Activated CD4-positive, alpha-beta T cell treated with anti-CD3 and anti-CD28 coated beads, Interleukin-2, Interleukin-6, amounts not matched to agents 100 ng/mL and 50 ng/mL, durations not matched to agents 16 hours and 8 hours (primary cell): ENCODE measurements at regions not wholly inside any gene's neighbourhood (a gene's known extent, or its start where the extent isn't known, plus 50 kb on each side); places are given as distances from the start of the nearest gene placed in this dataset.
A peak's percentile ranks its signal among the peaks of the same experiment; 100 is the strongest.
"Not testable (repeated sequence)": the region's sequence is repeated elsewhere in the genome, so short reads cannot be mapped to it uniquely, and the experiment has no call there.

Experiments
- DNase-seq: peaks from one replicate; pipeline ENCODE4 v3.0.0-alpha.2; 2020

DNA sequence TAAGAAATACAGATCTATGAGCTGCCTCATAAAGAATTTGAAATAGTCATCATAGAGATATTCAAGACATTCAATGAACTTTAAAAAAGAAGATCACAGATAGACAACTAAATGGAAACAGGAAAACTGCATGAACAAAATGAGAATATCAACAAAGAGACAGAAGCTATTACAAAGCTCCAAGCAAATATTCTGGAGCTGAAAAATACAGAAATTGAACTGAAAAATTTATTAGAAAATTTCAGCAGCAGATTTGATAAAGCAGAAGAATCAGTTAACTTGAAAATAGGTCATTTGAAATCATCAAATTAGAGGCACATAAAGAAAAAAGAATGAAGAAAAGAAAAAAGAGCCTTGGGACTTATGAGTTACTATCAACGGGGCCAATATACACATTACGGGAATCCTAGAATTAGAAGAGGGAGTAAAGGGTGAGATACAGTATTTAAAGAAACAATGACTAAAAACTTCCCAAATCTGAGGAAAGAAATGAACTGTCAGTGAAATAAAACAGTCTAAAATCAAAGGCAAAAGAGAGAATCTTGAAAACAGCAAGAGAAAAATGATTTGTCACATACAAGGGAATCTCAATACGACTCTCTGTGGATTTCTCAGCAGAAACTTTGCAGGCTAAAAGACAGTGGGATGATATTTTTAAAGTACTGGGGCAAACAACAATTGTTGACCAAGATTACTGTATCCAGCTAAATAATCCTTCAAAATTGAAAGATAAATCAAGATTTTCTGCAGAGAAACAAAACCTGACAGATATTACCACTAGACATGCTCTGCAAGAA is 641.6 kb downstream of the ANKRD50 start:
- no peak for DNase-seq

DNA sequence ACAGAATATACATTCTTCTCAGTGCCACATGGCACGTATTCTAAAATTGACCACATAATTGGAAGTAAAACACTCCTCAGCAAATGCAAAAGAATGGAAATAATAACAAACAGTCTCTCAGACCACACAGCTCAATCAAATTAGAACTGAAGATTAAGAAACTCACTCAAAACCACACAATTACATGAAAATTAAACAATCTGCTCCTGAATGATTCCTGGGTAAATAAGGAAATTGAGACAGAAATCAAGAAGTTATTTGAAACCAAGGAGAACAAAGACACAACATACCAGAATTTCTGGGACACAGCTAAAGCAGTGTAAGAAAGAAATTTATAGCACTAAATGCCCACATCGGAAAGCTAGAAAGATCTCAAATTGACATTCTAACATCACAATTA is 637.3 kb downstream of the ANKRD50 start:
- DNase-seq = not testable (repeated sequence)

DNA sequence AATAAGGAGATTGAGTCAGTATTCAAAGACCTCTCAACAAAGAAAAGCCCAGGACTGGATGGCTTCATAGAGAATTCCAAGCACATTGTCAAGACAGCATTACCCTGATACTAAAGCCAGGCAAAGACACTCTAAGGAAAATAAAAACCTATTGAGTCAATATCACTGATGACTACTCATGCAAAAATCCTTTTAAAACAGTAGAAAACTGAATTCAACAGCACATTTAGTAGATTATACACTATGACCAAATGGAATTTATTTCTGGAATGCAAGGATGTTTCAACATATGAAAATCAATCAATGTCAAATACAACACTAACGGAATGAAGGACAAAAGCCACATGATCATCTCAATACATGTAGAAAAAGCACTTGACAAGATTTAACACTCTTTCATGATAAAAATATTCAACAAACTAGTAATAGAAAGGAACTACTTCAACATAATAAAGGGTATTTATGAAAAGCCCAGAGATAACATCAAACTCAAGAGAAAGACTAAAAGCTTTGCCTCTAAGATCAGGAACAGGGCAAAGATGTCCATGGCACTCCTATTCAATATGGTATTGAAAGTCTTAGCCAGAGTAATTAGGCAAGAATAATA is 633.3 kb downstream of the ANKRD50 start:
- DNase-seq = no peak

DNA sequence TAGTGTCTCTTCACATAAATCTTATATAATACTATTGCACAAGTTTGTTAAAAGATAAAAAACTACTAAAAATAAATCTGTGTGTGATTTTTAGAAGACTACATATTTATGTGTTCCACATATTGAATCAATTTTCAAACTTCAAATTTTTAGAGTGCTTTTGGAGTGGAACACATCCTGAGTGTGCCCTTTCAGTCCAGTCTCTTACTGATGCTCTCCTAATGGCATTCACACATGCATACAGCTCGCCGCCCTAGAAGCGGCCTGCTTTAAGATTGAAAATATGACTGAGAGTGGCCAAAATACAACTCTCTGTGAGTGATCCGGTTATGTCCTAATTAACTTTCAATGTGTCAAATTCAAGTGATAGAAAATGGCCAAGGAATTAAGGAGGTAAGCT is 628.8 kb downstream of the ANKRD50 start:
- DNase-seq = no peak

DNA sequence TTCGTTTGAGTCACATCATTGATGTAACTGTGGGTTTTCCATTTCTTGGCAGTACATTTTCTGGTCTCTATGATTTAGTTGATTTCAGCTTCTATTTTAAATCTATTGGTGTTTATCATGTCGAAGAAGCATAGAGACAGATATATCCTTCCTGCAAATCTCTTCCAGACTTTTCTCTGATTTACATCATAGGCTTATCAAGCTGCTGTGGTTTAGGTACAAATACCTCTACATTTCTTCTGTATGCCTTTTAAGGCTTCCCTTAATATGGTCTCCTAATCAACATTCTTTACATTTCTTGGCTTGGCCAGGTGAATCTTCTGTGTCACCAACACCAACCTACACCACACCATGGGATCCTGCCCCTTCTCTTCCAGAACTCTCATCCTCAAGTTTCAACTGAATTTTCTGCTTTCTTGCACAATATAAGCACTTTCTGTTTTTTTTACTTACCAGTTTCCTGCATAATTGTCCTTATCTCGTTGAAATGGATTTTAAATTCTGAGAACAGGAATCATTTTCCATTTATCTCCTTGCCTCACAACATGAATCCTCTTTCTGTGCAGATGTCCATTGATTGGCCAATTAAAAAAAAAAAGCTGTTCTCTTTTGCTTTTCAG is 626.9 kb downstream of the ANKRD50 start:
- no peak for DNase-seq

DNA sequence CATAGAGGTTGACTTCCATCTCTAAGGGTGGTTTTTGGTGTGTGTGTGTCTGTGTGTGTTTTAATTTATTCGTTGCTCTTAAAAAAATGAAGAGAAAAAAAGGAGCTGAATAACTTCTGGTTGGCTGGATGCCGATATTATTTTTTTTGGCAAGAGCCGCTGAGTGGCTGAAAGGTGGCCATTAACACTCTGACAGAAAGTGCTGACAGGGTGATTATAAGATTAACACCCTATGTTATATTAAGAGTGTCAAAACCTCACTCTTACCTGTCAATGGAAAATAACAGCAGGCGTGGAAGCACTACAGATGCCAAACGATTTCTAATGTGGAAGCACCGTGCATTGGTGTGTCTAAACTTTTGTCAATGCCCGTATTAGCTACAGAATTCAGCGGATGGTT is 622.5 kb downstream of the ANKRD50 start:
- no peak for DNase-seq

DNA sequence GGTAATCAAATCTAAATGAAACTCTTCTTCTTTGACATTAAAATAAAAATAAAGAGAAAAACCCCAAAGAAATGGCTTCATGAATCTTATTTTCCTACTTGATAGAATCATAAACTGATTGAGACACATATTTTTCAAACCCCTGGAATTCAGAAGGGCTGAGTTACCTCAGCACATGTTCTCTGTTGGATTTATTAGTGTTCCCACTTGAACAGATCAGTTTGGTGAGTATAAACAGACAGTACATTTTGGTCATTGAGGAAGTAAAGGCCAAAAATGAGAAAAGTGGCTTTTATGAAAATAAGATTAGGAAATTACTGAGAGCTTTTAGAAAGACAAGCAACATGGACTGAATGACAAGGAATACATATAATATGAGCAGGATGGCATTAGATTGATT is 620.4 kb downstream of the ANKRD50 start:
- DNase-seq = no peak

DNA sequence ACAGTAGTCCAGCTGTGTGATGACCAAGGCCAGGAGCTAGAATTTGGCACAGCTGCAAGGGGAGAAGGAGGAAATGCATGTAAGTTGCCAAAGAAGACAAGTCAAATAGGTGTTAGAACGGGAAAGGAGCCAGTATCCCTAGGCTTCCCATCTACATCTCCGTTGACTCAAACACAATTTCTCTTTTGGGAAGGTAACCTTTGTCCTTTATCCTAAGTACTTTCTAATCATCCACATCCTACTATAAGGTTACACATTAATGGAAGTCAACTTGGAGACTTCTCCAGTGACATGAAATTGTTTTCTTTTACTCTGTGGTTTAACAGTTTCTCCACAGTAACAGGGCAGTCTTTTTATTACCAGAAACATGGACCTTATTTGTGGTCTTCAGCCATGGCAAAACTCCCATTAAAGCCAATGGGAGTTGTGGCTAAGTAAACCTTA is 620.0 kb downstream of the ANKRD50 start:
- no peak for DNase-seq

DNA sequence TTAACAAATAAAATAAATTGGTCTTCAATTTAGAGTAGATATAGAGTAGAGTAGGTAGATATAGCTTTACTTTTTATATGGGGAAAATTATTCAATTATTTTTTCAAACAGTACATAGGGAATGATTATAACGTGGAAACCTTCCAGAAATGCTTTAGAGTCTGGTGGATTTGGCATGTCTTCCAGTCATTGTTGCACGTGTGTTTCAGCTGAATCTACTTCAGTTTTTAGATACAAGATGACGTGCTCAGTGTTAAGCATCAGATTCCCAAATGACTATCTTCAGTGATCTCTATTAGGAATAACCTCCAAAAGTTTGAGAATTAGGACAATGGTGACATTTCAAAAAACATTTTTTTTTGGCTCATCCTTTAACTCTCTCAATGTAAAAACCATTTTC is 616.9 kb downstream of the ANKRD50 start:
- no peak for DNase-seq

DNA sequence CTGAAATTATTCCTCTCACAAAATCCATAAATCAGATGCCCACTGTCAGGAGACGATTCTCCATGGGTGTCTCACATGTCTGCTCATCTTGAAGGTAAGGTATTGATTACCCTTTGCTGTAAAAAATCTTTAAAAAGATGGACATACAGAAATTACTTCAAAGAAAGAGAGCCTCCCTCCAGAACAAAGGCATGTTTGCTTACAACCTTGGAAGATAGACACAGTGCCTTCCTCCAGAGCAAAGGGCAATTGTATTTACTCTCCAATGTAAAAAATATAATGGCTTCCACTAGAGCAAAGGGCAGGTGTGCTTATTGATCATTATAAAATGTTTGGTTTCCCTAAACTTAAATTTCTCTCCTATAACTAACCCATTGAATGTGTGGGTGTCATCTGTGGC is 616.2 kb downstream of the ANKRD50 start:
- no peak for DNase-seq

DNA sequence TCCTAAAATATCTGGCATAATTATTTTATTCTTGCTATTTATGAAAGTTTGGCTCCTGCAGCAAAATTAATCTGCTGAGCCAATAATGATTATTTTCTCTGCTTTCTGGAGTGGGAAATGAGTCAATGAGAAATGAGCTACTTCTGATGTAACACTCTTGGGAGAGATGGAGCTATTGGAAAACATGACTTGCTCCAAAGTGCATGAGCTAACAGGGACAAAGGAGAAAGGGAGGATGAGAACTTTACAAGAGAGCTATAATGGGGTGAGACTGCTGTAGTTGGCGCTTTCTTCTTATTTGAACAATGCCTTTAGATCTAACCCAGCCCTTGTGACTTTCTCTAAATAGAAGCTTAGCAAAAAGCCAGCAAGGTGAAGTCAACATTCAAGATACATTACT is 615.1 kb downstream of the ANKRD50 start:
- DNase-seq = no peak

DNA sequence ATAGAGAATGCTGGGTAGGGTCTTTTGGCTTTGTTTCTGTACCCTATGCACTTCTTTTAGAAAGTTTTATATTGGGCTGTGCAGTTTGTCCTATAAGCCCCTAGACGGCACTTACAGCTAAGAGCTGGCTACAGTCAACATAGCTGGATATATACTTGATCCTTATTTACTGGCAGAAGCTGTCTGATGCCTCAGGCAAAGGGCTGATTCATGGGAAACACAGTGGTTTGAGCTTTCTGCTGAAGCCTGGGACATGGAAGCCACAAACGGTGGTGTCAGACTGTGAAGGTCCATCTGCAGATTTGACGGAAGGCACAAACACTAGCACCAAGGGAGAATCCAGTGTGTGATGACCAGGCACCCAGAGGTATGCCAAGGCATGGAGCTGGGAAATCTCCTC is 608.4 kb downstream of the ANKRD50 start:
- DNase-seq = no peak

DNA sequence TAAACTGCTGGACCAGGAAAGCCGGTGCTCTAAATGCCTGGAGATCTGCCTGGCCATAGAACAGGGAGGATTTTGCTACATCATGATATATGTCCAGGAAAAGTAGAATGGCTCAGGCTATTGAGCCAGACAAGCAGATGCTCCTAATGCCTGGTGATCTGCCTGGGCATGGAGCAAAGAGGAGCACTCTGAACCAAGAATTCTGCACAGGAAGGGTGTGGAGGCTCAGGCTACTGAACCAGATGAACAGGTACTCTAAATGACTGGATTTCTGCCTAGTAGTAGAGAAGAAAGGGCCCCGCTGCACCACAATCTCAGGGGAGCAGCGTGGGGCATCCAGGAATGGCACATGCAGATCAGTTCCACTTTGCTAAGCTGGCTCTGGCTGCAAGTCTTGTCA is 607.9 kb downstream of the ANKRD50 start:
- DNase-seq = no peak

DNA sequence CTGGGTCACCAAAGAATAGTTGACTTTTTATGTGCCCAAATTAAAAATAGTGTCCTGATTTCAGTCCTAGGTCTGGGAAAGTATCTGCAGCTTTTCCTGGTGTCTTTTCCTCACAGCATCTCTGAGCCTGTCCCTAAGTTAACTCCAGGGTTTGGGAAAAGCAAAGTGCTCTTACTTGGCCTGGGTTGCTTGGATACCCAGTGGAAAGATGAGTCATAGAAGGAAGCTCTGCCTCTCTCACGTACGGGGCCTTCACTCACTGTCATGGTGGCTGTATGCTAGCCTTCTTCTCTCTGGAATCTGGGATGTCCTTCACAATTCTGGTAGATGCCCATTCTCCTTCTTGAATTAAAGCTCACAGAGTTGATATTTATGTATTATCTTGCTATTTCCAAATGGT is 607.3 kb downstream of the ANKRD50 start:
- no peak for DNase-seq

DNA sequence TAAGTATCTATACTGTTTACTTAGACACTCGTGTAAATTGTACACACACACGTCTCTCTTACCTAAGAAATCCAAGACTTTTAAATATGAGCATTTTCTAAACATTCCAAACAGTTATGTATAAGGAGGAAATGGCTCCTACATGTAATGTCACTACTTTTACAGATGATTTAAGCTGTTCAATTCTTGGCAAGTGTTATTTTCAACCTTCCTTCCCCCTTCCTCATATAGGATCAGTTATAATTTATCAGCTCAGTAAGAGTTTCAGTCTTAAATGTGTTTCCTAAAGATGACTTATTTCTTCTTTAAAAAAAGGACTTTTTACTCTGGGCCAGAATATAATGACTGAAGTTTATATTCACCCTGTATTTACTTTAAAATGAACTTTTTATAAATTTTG is 601.1 kb downstream of the ANKRD50 start:
- DNase-seq = no peak

DNA sequence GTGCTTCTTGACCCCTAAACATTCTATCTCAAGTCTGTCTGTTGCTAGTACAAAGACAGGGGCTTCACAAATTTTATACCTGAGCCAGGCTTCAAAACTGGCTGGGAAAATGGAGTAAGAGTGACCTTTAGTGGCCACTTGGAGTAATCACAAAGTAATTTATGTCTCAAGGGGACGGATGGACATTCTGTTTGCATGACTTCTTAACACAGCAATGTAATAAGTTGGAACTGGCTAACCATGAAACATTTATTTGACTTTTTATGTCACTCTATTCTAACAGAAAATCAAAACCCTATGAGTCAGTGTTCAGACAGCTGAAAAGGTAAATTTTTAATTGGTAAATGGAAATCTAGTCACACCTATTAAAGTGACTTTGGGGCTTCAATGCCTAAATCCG is 600.6 kb downstream of the ANKRD50 start:
- DNase-seq = peak; percentile 6

DNA sequence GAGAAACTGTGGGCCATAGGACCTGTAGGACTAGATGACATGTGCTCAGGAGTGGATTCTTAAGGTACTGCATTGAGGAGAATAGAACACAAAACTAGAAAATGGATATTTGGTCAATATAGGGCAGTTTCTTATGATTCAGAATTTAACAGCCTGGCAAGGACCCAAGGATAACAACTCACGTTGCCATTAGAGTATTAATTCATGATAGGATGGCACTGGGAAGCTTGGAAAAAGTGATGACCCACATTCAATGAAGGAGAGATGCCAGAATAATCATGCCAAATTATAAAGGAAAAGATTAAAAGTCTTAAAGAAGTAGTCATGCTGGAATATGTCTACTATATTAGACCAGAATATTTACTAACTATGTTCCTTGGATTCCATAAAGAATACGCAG is 594.5 kb downstream of the ANKRD50 start:
- DNase-seq = no peak

DNA sequence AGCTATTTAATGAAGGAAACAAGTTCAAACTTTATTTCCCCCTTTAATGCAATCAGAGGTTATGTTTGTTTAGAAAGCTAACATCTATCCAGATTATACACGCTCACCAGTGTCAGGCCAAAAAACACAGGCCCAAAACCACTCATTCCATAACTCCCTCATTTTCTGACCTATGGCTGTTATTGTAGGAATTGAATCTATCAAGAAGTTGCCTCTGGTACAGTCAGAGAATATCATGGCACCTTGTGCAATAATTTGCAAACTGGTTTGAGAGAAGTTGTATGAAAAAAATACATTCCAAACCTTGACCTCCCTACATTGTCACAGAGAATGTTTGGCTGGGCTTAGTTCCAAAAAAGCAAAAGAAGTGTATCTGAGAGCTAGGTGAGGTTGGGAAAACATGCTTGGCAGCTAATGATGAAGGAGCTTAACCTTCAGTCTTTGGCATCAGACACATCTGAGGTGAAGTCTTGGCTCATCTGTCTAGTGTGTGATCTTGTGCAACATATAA is 591.0 kb downstream of the ANKRD50 start:
- no peak for DNase-seq

DNA sequence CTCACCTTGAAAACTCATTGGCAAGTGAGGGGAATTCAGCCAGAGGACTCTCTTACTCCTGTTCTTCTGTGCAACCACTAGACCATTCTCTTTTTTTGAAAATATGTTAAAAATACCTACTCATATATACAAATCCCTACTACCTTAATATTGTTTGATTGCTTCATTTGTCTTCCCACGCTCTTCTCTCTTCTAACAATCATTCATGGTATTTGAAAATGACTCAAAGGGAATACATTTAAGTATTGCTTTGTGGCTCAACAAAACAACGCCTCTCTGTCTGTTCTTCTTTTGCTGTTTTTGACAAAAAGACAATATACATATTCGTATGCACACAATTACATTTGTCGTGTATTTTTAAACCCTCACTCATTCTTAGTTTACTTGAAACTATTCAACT is 589.4 kb downstream of the ANKRD50 start:
- no peak for DNase-seq

DNA sequence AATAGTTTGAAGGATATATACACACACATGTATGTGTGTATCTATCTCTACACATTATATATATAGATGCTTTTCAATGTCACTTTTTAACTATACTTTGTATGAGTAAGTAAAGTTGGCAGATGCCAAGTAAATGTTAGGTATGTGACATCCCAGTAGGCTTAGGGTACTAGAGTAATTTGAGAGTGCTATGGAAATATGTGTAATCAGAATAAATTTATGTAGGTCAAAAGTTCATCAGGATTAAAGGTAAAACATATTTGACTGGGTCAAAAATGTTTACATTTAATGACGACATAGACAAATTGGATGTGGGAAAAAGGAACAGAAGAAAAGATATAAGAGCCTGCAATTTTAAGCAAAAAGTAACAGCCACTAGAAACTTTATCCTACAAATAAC is 588.8 kb downstream of the ANKRD50 start:
- no peak for DNase-seq

DNA sequence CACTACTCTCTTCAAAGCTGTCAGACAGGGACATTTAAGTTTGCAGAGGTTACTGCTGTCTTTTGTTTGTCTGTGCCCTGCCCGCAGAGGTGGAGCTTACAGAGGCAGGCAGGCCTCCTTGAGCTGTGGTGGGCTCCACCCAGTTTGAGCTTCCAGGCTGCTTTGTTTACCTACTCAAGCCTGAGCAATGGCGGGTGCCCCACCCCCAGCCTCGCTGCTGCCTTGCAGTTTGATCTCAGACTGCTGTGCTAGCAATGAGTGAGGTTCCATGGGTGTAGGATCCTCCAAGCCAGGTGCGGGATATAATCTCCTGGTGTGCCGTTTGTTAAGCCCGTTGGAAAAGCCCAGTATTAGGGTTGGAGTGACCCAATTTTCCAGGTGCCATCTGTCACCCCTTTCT is 581.2 kb downstream of the ANKRD50 start:
- DNase-seq = not testable (repeated sequence)

DNA sequence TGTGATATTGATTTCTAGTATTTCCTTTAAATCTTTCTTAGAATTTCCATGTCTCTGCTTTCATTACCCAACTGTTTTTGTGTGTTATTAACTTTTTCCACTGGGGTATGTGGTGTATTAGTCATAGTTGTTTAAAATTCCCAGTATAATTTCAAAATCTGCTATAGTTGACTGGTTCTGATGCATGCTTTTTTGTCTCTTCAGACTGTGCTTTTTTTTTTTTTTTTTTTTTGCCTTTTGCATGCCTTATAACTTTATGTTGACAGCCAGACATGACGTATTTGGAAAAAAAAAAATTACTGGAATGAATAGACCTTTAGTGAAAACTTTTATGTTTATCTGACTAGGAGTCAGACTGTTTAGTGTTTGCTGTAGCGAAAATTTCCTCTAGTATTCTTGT is 580.4 kb downstream of the ANKRD50 start:
- no peak for DNase-seq

DNA sequence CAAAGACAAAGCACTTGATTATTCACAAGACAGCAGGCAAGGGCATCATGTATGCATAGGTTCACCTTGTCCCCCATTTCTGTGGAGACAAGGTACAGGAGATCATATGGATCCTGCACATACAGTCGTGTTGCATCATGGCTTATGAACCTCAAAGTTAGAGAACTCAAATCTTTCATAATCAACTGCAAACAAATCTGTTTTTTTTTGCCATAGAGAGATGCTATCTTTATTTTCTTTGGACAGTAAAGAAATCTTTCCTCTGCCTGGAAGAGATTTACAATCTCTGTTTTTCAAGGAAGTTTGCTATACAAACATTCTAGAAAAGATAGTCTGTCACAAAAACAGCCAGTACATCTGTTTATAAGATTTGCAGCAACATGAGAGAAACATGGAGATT is 578.8 kb downstream of the ANKRD50 start:
- DNase-seq = no peak

DNA sequence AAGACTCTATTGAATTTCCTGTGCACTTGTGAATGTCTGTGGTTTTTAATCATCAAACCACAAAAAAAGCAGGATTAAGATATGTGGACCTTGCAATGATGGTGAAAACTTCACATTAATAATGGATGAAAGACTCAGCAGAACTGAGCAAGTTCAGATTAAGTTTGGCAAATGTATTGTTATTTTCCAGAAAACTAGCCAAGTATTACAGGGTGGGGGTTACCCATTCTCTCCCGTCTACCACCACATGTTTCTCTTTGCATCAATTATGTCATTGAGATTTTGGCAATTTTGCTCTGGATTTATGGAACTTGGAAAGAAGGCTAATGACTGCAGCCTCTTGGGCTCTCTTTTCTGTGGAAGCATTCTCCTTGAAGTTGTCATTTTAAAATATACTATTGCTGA is 577.1 kb downstream of the ANKRD50 start:
- DNase-seq = no peak
